Ureter (tissue), 1 donor: ENCODE measurements at regions not wholly inside any gene's neighbourhood (a gene's known extent, or its start where the extent isn't known, plus 50 kb on each side); places are given as distances from the start of the nearest gene placed in this dataset.
A peak's percentile ranks its signal among the peaks of the same experiment; 100 is the strongest.

ENCODE experiments used
- DNase-seq: peaks from one replicate; pipeline ENCODE4 v3.0.0-alpha.2; 2020; ENCODE audit warnings: low spot score
- donor health status: DM: yes; HTN: yes; CAD: no.

GRCh38 chr15:75792236-75792635 is 51.0 kb upstream of the UBE2Q2 start:
- peak; percentile 32 for DNase-seq

- DNase-seq: peak; percentile 29
Measured at GRCh38 chr15:75791337-75791713, 51.9 kb upstream of the UBE2Q2 start.

GRCh38 chr15:75790631-75791336 is 52.5 kb upstream of the UBE2Q2 start:
- peak; percentile 18 for DNase-seq

GRCh38 chr15:75786575-75786947 is 56.7 kb upstream of the UBE2Q2 start:
- peak; percentile 34 for DNase-seq

- peak; percentile 26 for DNase-seq
Measured at GRCh38 chr15:75785771-75786574, 57.3 kb upstream of the UBE2Q2 start.

GRCh38 chr15:75784511-75785480 is 58.5 kb upstream of the UBE2Q2 start:
- peak; percentile 18 for DNase-seq

GRCh38 chr15:75783566-75783965 is 59.7 kb upstream of the UBE2Q2 start:
- DNase-seq: peak; percentile 22

GRCh38 chr15:75782926-75783325 is 60.3 kb upstream of the UBE2Q2 start:
- DNase-seq: peak; percentile 7

GRCh38 chr15:75780995-75781394 is 62.3 kb upstream of the UBE2Q2 start:
- DNase-seq: peak; percentile 17

- peak; percentile 4 for DNase-seq
Measured at GRCh38 chr15:75779504-75779903, 63.7 kb upstream of the UBE2Q2 start.

- DNase-seq: peak; percentile 10
Measured at GRCh38 chr15:75776871-75777610, 64.4 kb upstream of the CSPG4 start.

- peak; percentile 33 for DNase-seq
Measured at GRCh38 chr15:75776065-75776423, 63.4 kb upstream of the CSPG4 start.

GRCh38 chr15:75775296-75776064 is 62.8 kb upstream of the CSPG4 start:
- DNase-seq: peak; percentile 37

- peak; percentile 1 for DNase-seq
Measured at GRCh38 chr15:75773974-75774373, 61.3 kb upstream of the CSPG4 start.

- peak; percentile 6 for DNase-seq
Measured at GRCh38 chr15:75771054-75771453, 58.4 kb upstream of the CSPG4 start.

- peak; percentile 32 for DNase-seq
Measured at GRCh38 chr15:75770131-75770530, 57.5 kb upstream of the CSPG4 start.

GRCh38 chr15:75768526-75768925 is 55.9 kb upstream of the CSPG4 start:
- DNase-seq: peak; percentile 14

GRCh38 chr15:75765551-75766305 is 53.1 kb upstream of the CSPG4 start:
- peak; percentile 23 for DNase-seq

- DNase-seq: peak; percentile 20
Measured at GRCh38 chr15:75764845-75765550, 52.4 kb upstream of the CSPG4 start.
